Mucosa of gallbladder (tissue), 1 donor: ENCODE measurements at regions not wholly inside any gene's neighbourhood (a gene's known extent, or its start where the extent isn't known, plus 50 kb on each side); places are given as distances from the start of the nearest gene placed in this dataset.

ENCODE experiments used
- DNase-seq: peaks from one replicate; pipeline ENCODE4 v3.0.0-alpha.2; 2020; ENCODE audit warnings: low spot score
- donor health status: DM: no; HTN: no; CAD: no.

- no peak for DNase-seq
Observed at GRCh38 chr18:73852789-73853549, 294.7 kb downstream of the FBXO15 start.

GRCh38 chr18:73850782-73851181 is 296.9 kb downstream of the FBXO15 start:
- no peak for DNase-seq

GRCh38 chr18:73848656-73849055 is 299.0 kb downstream of the FBXO15 start:
- no peak for DNase-seq

GRCh38 chr18:73843455-73843854 is 304.2 kb downstream of the FBXO15 start:
- no peak for DNase-seq

- DNase-seq: peak; percentile 50
Observed at GRCh38 chr18:73842795-73843394, 304.7 kb downstream of the FBXO15 start.

- no peak for DNase-seq
Observed at GRCh38 chr18:73841661-73842060, 306.0 kb downstream of the FBXO15 start.

- no peak for DNase-seq
Observed at GRCh38 chr18:73840319-73840945, 307.2 kb downstream of the FBXO15 start.

- no peak for DNase-seq
Observed at GRCh38 chr18:73839441-73839840, 308.2 kb downstream of the FBXO15 start.

GRCh38 chr18:73838107-73838506 is 309.5 kb downstream of the FBXO15 start:
- DNase-seq: no peak

- no peak for DNase-seq
Observed at GRCh38 chr18:73835656-73836364, 311.8 kb downstream of the FBXO15 start.

- no peak for DNase-seq
Observed at GRCh38 chr18:73835039-73835438, 312.6 kb downstream of the FBXO15 start.

- DNase-seq: no peak
Observed at GRCh38 chr18:73831688-73832087, 315.9 kb downstream of the FBXO15 start.

- DNase-seq: no peak
Observed at GRCh38 chr18:73829146-73829545, 318.5 kb downstream of the FBXO15 start.

- no peak for DNase-seq
Observed at GRCh38 chr18:73827801-73828200, 319.8 kb downstream of the FBXO15 start.

- no peak for DNase-seq
Observed at GRCh38 chr18:73826098-73826497, 321.5 kb downstream of the FBXO15 start.

- no peak for DNase-seq
Observed at GRCh38 chr18:73824671-73825070, 323.0 kb downstream of the FBXO15 start.

GRCh38 chr18:73812423-73812822 is 335.2 kb downstream of the FBXO15 start:
- no peak for DNase-seq

GRCh38 chr18:73807551-73808192 is 340.0 kb downstream of the FBXO15 start:
- DNase-seq: no peak

- no peak for DNase-seq
Observed at GRCh38 chr18:73805991-73806390, 341.6 kb downstream of the FBXO15 start.

GRCh38 chr18:73797419-73797818 is 350.2 kb downstream of the FBXO15 start:
- DNase-seq: no peak

GRCh38 chr18:73793386-73793785 is 354.2 kb downstream of the FBXO15 start:
- DNase-seq: no peak

GRCh38 chr18:73791081-73791480 is 356.6 kb downstream of the FBXO15 start:
- no peak for DNase-seq
